HG03196 (cell line): ENCODE measurements at regions not wholly inside any gene's neighbourhood (a gene's known extent, or its start where the extent isn't known, plus 50 kb on each side); places are given as distances from the start of the nearest gene placed in this dataset.
A peak's percentile ranks its signal among the peaks of the same experiment; 100 is the strongest.
"Not testable (repeated sequence)": the region's sequence is repeated elsewhere in the genome, so short reads cannot be mapped to it uniquely, and the experiment has no call there.

Source experiments
- ATAC-seq: cut with Tn5 transposase; IDR thresholded peaks from one replicate; pipeline ENCODE4 v1.9.1; 2021; ENCODE audit not compliant: unreplicated experiment

- ATAC-seq: peak; percentile 96
Observed at GRCh38 chr5:68070591-68071281, 144.8 kb upstream of the PIK3R1 start.

- no peak for ATAC-seq
Observed at GRCh38 chr5:68067976-68068603, 147.5 kb upstream of the PIK3R1 start.

- ATAC-seq: no peak
Observed at GRCh38 chr5:68067291-68067690, 148.3 kb upstream of the PIK3R1 start.

GRCh38 chr5:68066277-68066955, 149.1 kb upstream of the PIK3R1 start:
- ATAC-seq: no peak

- not testable (repeated sequence) for ATAC-seq
Observed at GRCh38 chr5:68065321-68065720, 150.2 kb upstream of the PIK3R1 start.

- ATAC-seq: no peak
Observed at GRCh38 chr5:68060382-68060781, 155.2 kb upstream of the PIK3R1 start.

- no peak for ATAC-seq
Observed at GRCh38 chr5:68057191-68057590, 158.4 kb upstream of the PIK3R1 start.

GRCh38 chr5:68055686-68056085, 159.9 kb upstream of the PIK3R1 start:
- ATAC-seq: no peak

GRCh38 chr5:68054638-68055037, 160.9 kb upstream of the PIK3R1 start:
- no peak for ATAC-seq

GRCh38 chr5:68053202-68053601, 162.4 kb upstream of the PIK3R1 start:
- no peak for ATAC-seq

- no peak for ATAC-seq
Observed at GRCh38 chr5:68049053-68049713, 166.4 kb upstream of the PIK3R1 start.

GRCh38 chr5:68048516-68048915, 167.0 kb upstream of the PIK3R1 start:
- ATAC-seq: no peak

- not testable (repeated sequence) for ATAC-seq
Observed at GRCh38 chr5:68048054-68048453, 167.5 kb upstream of the PIK3R1 start.

GRCh38 chr5:68047035-68047434, 168.5 kb upstream of the PIK3R1 start:
- ATAC-seq: no peak

- no peak for ATAC-seq
Observed at GRCh38 chr5:68046445-68046844, 169.1 kb upstream of the PIK3R1 start.

GRCh38 chr5:68041293-68041692, 174.3 kb upstream of the PIK3R1 start:
- peak; percentile 86 for ATAC-seq

GRCh38 chr5:68037546-68037945, 178.0 kb upstream of the PIK3R1 start:
- ATAC-seq: no peak

GRCh38 chr5:68033961-68034571, 181.5 kb upstream of the PIK3R1 start:
- ATAC-seq: no peak

GRCh38 chr5:68033029-68033428, 182.5 kb upstream of the PIK3R1 start:
- ATAC-seq: no peak

GRCh38 chr5:68032216-68032762, 183.3 kb upstream of the PIK3R1 start:
- ATAC-seq: no peak

- ATAC-seq: no peak
Observed at GRCh38 chr5:68028131-68028727, 187.3 kb upstream of the PIK3R1 start.
